Lung (tissue), 11 donors: ENCODE measurements at regions not wholly inside any gene's neighbourhood (a gene's known extent, or its start where the extent isn't known, plus 50 kb on each side); places are given as distances from the start of the nearest gene placed in this dataset.

ENCODE experiments used
- ATAC-seq: fragments of 200-7000 bp; cut with Tn5 transposase; one replicate; pipeline ENCODE4 v1.9.1; 2020; ENCODE audit warnings: moderate number of reproducible peaks; ENCODE audit not compliant: insufficient read depth, low FRiP score
- DNase-seq, 3 donors: peaks; one replicate each; pipeline ENCODE4 v3.0.0-alpha.2; 2013 to 2017
- H3K27ac ChIP-seq, 2 donors: one replicate each; pipeline ENCODE4 v1.5.1; 2013; ENCODE audit warnings: mild to moderate bottlenecking in 2 of 2, moderate library complexity in 2 of 2, control low read depth in 1 of 2, inconsistent platforms in 1 of 2, low read depth in 1 of 2, low read length in 1 of 2
- H3K27me3 ChIP-seq, 3 donors: one replicate each; pipeline ENCODE4 v1.5.1; 2013; ENCODE audit warnings: low read length in 2 of 3; ENCODE audit not compliant: control insufficient read depth in 3 of 3, insufficient read depth in 3 of 3
- H3K36me3 ChIP-seq, 4 donors: one replicate each; pipeline ENCODE4 v1.5.1; 2013; ENCODE audit warnings: low read length in 4 of 4, mild to moderate bottlenecking in 1 of 4, moderate library complexity in 1 of 4; ENCODE audit not compliant: control insufficient read depth in 4 of 4, insufficient read depth in 4 of 4
- H3K4me1 ChIP-seq, 5 donors: one replicate each; pipeline ENCODE4 v1.5.1; 2013; ENCODE audit warnings: low read length in 5 of 5, mild to moderate bottlenecking in 2 of 5, moderate library complexity in 1 of 5; ENCODE audit not compliant: control insufficient read depth in 5 of 5, insufficient read depth in 5 of 5
- H3K4me3 ChIP-seq: one replicate; pipeline ENCODE4 v1.5.1; 2013; ENCODE audit warnings: mild to moderate bottlenecking, control low read depth, moderate library complexity
- H3K9ac ChIP-seq, 2 donors: one replicate each; pipeline ENCODE4 v1.5.1; 2013; ENCODE audit warnings: low read length in 2 of 2, control low read depth in 1 of 2; ENCODE audit not compliant: insufficient read depth in 1 of 2
- H3K9me3 ChIP-seq, 4 donors: one replicate each; pipeline ENCODE4 v1.5.1; 2013; ENCODE audit warnings: low read length in 3 of 4, mild to moderate bottlenecking in 1 of 4, moderate library complexity in 1 of 4; ENCODE audit not compliant: control insufficient read depth in 4 of 4, insufficient read depth in 3 of 4
- CTCF ChIP-seq: IDR thresholded peaks from 2 replicates; pipeline ENCODE4 v1.5.1; 2012; ENCODE audit warnings: mild to moderate bottlenecking; ENCODE audit errors: control extremely low read depth, extremely low read depth
- WGBS, 2 donors: extraction: QIAGEN DNeasy Blood & Tissue Kit; methylation state at CpG; one replicate each; pipeline ENCODE4 v1.1.7; 2013; 5-methylcytosine and 5-hydroxymethylcytosine counted together
- donor health status: control.
- donor health status: control.
- donor health status: Bipolar disorder and iron deficiency.
- donor health status: healthy.
- donor health status: DM: yes; HTN: yes; CAD: no.

DNA sequence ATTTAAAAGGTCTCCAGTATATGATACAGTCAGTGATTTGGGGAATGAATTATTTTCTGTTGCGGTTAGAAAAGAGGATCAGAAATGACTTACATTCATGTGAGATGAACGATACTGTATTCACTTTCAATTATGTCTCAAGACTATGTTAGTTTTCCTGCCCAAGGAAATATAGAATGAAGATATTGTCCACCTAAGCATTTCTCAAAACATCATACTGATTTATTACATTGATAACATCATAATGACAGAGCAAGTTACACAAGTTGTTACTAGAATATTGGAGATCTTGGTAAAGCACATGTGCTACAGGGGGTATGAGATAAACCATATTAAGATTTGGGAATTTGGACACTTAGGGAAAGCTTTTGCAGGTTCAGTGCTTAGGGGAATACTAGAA lies 67.8 kb upstream of the OR9G4 start:
- H3K9me3 ChIP-seq: peaks cover 0 to 2% (median 0%) of the 10 kb centered on the region in 4 donors
- no peak overlapping the region for H3K4me3 ChIP-seq
- 89 to 92% methylated on average over 2 of the region's 2 CpGs for WGBS, 2 donors
- DNase-seq (no peak), ATAC-seq (no peak)
- TF ChIP-seq CTCF: no peak
- no peaks in the 10 kb centered on the region for H3K36me3 ChIP-seq
- H3K27ac ChIP-seq: no peak overlapping the region
- no peaks in the 10 kb centered on the region for H3K27me3 ChIP-seq
- H3K4me1 ChIP-seq: no peaks in the 10 kb centered on the region
- H3K9ac ChIP-seq: no peak overlapping the region

- TF ChIP-seq CTCF: no peak
- no peak overlapping the region for H3K9ac ChIP-seq
- H3K36me3 ChIP-seq: no peaks in the 10 kb centered on the region
- no peaks in the 10 kb centered on the region for H3K4me1 ChIP-seq
- H3K9me3 ChIP-seq: no peaks in the 10 kb centered on the region
- no peak overlapping the region for H3K4me3 ChIP-seq
- ATAC-seq (no peak), DNase-seq (no peak)
- H3K27me3 ChIP-seq: no peaks in the 10 kb centered on the region
- no peak overlapping the region for H3K27ac ChIP-seq
- WGBS, 2 donors: 81 to 88% methylated on average over 1 of the region's 1 CpG
Observed at GRCh38 chr11:56808326-56808725, 59.8 kb upstream of the OR9G4 start.

DNA sequence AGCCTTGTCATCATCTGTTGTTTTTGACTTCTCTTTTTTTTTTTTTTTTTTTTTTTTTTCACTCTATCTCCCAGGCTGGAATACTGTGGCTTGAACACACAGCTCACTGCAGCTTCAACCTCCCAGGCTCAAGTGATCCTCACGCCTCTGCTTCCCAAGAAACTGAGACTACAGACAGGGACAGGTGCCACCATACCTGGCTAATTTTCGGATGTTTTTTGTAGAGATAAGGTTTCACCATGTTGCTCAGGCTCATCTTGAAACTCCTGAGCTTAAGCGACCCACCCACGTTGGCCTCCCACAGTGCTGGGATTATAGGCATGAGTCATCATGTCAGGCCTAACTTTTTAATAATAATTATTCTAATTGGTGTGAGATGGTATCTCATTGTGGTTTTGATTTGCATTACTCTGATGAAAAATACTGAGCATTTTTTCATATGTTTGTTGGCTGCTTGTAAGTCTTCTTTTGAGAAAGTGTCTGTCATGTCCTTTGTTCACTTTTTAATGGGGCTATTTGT lies 51.3 kb upstream of the OR9G4 start:
- H3K27me3 ChIP-seq: no peaks in the 10 kb centered on the region
- H3K4me3 ChIP-seq: no peak overlapping the region
- no peaks in the 10 kb centered on the region for H3K4me1 ChIP-seq
- H3K27ac ChIP-seq: no peak overlapping the region
- 75 to 90% methylated on average over 4 of the region's 4 CpGs for whole genome bisulfite sequencing, 2 donors
- H3K36me3 ChIP-seq: no peaks in the 10 kb centered on the region
- no peak overlapping the region for H3K9ac ChIP-seq
- no peak for TF ChIP-seq CTCF
- no peak for ATAC-seq
- no peak for DNase-seq
- no peaks in the 10 kb centered on the region for H3K9me3 ChIP-seq
